ENCODE measurements at regions not wholly inside any gene's neighbourhood (a gene's known extent, or its start where the extent isn't known, plus 50 kb on each side); places are given as distances from the start of the nearest gene placed in this dataset.

DNA sequence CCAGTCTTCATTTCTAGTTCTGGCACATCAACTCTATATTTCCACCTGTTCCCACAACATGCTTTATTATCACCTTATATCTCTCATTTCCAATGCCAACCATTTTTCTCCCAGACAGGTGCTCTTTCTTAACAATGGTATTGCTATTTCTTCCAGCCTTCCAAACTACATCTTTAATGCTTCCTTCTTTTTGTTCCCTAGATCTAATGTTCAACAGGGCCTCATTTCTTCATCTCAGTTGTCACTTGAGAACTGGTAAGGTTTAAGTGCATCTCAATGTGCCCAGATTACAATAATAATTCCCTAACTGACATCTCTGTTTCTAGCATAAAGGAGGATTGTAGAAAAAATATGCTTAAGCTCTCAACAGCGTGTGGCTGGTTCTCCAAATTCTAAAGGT lies 272.6 kb downstream of the COX7C start:
- Mint-ChIP-seq H3K4me1 (no peaks in the 10 kb centered on the region), H3K9me3 (no peaks in the 10 kb centered on the region), H3K36me3 (no peaks in the 10 kb centered on the region), H3K4me3 (no peak overlapping the region), H3K27ac (no peak overlapping the region), H3K27me3 (peaks cover 0 to 5% of the 10 kb centered on the region in 2 donors)
- Histone ChIP-seq H3K9me3 (ENCODE audit: control insufficient read depth in 1 of 2, low read length in 2 of 2) (no peaks in the 10 kb centered on the region), H3K36me3 (ENCODE audit: insufficient read depth, low read length) (no peaks in the 10 kb centered on the region), H3K4me1 (ENCODE audit: insufficient read depth, low read length) (no peaks in the 10 kb centered on the region), H3K4me3 (ENCODE audit: low read length in 2 of 2) (no peak overlapping the region), H3K27me3 (ENCODE audit: insufficient read depth, low read length) (no peaks in the 10 kb centered on the region), H3K27ac (ENCODE audit: low read depth, low read length) (no peak overlapping the region)
- intact Hi-C loops (cut with micrococcal nuclease) = no loop called here
- DNase-seq = no peak
- CTCF ChIA-PET (ENCODE audit: partially characterized antibody) = no interaction called here
- POLR2A ChIA-PET (ENCODE audit: partially characterized antibody) = no interaction called here

DNA sequence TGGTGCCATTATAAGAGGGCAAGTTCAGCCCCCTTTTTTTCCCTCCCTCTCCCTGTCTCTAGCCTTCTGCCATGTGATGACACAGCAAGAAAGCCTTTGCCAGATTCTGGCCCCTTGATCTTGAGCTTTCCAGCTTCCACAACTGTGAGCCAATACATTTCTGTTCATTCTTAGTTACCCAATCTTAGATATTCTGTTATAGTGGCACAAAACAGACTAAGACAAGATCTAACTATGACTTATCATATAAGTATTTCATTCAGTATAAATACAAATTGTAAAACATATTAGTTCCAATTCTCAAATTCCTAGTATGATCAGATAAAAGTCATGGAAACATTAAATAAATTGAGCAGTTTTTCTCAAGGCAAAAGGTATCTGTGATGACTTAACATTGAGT lies 276.3 kb downstream of the COX7C start:
- ChIA-PET POLR2A (ENCODE audit: partially characterized antibody) (no interaction called here), CTCF (ENCODE audit: partially characterized antibody) (no interaction called here)
- Histone ChIP-seq H3K9me3 (ENCODE audit: control insufficient read depth in 1 of 2, low read length in 2 of 2) (no peaks in the 10 kb centered on the region), H3K27me3 (ENCODE audit: insufficient read depth, low read length) (no peaks in the 10 kb centered on the region), H3K4me1 (ENCODE audit: insufficient read depth, low read length) (no peaks in the 10 kb centered on the region), H3K36me3 (ENCODE audit: insufficient read depth, low read length) (no peaks in the 10 kb centered on the region), H3K27ac (ENCODE audit: low read depth, low read length) (no peak overlapping the region), H3K4me3 (ENCODE audit: low read length in 2 of 2) (no peak overlapping the region)
- intact Hi-C loops (cut with micrococcal nuclease) = no loop called here
- H3K27ac Mint-ChIP-seq = peak overlapping the region in 1 of 7 donors; percentile 12
- peaks cover 2 to 4% of the 10 kb centered on the region in 2 donors for H3K27me3 Mint-ChIP-seq
- no peaks in the 10 kb centered on the region for H3K9me3 Mint-ChIP-seq
- no peaks in the 10 kb centered on the region for H3K36me3 Mint-ChIP-seq
- H3K4me3 Mint-ChIP-seq = no peak overlapping the region
- no peak for DNase-seq
- no peaks in the 10 kb centered on the region for H3K4me1 Mint-ChIP-seq

DNA sequence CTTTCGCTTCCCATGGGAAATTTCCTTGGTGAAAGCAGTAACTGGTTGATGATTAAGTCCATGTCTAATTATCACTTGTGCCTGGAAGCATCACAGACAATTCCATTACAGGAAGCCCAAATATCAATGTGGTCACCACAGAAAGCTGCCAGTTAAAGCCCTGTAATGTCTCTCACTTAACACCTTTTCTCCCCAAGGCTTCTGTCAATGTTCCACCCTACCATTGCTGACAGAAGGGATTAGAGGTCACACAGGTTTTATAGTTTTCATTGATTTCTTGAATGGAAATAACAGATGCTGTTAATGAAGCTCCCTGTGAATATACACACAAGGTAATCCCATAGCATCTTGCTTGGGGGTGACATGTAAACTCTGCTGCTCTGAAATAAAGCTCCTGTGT lies 279.2 kb downstream of the COX7C start:
- Mint-ChIP-seq H3K27me3 (peaks cover 9 to 11% of the 10 kb centered on the region in 2 donors), H3K36me3 (no peaks in the 10 kb centered on the region), H3K4me3 (no peak overlapping the region), H3K27ac (no peak overlapping the region), H3K9me3 (peaks cover 0 to 2% (median 0%) of the 10 kb centered on the region in 8 donors), H3K4me1 (no peaks in the 10 kb centered on the region)
- no peak overlapping the region for H3K27ac ChIP-seq (ENCODE audit: low read depth, low read length)
- intact Hi-C loops (cut with micrococcal nuclease) = no loop called here
- CTCF ChIA-PET (ENCODE audit: partially characterized antibody) = interaction anchor here (0.9 to 1.0 kb wide), 2 partner anchors 16 to 17 kb away, joined by 3 to 4 read pairs; no protein-coding TSS in a partner anchor
- no peak overlapping the region for H3K4me3 ChIP-seq (ENCODE audit: low read length in 2 of 2)
- H3K9me3 ChIP-seq (ENCODE audit: control insufficient read depth in 1 of 2, low read length in 2 of 2) = no peaks in the 10 kb centered on the region
- no peaks in the 10 kb centered on the region for H3K27me3 ChIP-seq (ENCODE audit: insufficient read depth, low read length)
- no peak for DNase-seq
- H3K4me1 ChIP-seq (ENCODE audit: insufficient read depth, low read length) = no peaks in the 10 kb centered on the region
- POLR2A ChIA-PET (ENCODE audit: partially characterized antibody) = no interaction called here
- no peaks in the 10 kb centered on the region for H3K36me3 ChIP-seq (ENCODE audit: insufficient read depth, low read length)

DNA sequence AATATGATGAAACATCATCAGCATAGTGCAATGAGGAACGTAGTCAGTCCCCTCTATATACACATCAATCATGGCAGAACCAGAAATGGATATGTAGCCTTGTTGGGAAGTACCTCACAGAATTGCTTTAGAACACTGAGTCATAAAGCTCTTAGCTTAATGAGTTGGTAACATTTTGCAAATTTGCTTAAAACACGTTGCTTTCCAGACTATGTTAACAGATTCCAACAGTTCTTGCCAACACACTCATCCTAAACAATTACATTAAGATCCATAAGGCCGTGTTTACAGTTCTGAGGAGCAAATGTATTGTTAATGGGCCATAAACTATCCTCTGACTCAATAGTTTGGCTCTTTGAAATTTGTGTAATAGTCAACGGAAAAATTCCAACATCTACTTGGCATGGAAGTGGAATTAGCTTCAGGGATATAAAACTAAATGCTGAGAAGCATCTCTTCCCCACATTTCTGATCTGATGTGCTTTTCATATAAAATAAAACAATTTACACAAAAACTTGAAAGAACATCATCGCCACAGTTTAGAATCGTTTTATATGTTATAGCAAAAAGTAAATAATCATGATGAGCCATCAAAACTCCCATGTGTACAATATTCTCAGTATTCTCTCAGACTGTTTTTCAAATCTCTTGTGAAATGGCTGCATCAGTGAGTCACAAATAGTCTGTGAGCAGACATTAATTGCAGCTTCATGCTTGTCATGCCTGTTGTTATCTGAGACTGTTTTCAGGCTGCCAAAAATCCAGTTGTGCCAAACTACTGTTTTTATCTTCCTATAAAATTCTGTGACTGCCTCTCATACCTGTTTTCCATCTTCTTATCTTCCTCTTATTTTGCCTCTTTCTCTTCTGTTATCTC lies 291.9 kb downstream of the COX7C start:
- Mint-ChIP-seq H3K4me1 (no peaks in the 10 kb centered on the region), H3K9me3 (no peaks in the 10 kb centered on the region), H3K27ac (no peak overlapping the region), H3K4me3 (no peak overlapping the region), H3K27me3 (peaks cover 3 to 5% of the 10 kb centered on the region in 2 donors), H3K36me3 (no peaks in the 10 kb centered on the region)
- ChIA-PET CTCF (ENCODE audit: partially characterized antibody) (no interaction called here), POLR2A (ENCODE audit: partially characterized antibody) (no interaction called here)
- Histone ChIP-seq H3K27ac (ENCODE audit: low read depth, low read length) (no peak overlapping the region), H3K4me1 (ENCODE audit: insufficient read depth, low read length) (no peaks in the 10 kb centered on the region), H3K9me3 (ENCODE audit: control insufficient read depth in 1 of 2, low read length in 2 of 2) (no peaks in the 10 kb centered on the region), H3K36me3 (ENCODE audit: insufficient read depth, low read length) (no peaks in the 10 kb centered on the region), H3K4me3 (ENCODE audit: low read length in 2 of 2) (no peak overlapping the region), H3K27me3 (ENCODE audit: insufficient read depth, low read length) (no peaks in the 10 kb centered on the region)
- intact Hi-C loops (cut with micrococcal nuclease) = no loop called here
- DNase-seq = no peak

DNA sequence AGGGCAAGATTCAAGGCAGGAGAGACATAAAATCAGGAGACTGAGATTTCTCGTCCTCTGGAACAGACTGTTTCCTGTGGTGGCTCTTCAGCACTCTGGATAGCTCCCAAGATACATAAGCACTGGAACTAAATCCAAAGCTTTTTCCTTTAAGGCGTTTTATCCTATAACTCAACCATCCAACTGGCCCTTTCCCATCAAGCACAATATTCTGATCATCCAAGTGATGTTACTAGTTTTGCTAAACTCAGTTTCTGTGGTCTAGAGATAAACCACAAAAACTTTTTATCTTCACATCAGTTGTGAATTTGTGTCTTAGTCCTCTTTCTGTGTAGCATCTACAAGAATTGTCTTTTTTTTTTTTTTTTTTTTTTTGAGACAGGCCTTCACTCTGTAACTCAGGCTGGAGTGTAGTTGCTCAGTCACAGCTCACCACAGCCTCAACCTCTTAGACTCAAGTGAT lies 299.4 kb downstream of the COX7C start:
- DNase-seq = peak in 4 of 5 donors; percentile 10 to 43 (median 42)
- POLR2A ChIA-PET (ENCODE audit: partially characterized antibody) = no interaction called here
- peaks cover 0 to 2% (median 0%) of the 10 kb centered on the region in 8 donors for H3K9me3 Mint-ChIP-seq
- H3K36me3 ChIP-seq (ENCODE audit: insufficient read depth, low read length) = no peaks in the 10 kb centered on the region
- H3K27ac ChIP-seq (ENCODE audit: low read depth, low read length) = no peak overlapping the region
- intact Hi-C loops (cut with micrococcal nuclease) = no loop called here
- H3K9me3 ChIP-seq (ENCODE audit: control insufficient read depth in 1 of 2, low read length in 2 of 2) = no peaks in the 10 kb centered on the region
- no peaks in the 10 kb centered on the region for H3K27me3 ChIP-seq (ENCODE audit: insufficient read depth, low read length)
- CTCF ChIA-PET (ENCODE audit: partially characterized antibody) = interaction anchor here (0.6 to 1.1 kb wide), 2 partner anchors 51 to 451 kb away, joined by 3 to 4 read pairs; no protein-coding TSS in a partner anchor
- H3K27ac Mint-ChIP-seq = peak overlapping the region in 1 of 7 donors; percentile 3
- H3K4me3 ChIP-seq (ENCODE audit: low read length in 2 of 2) = no peak overlapping the region
- peaks cover 8 to 17% (median 10%) of the 10 kb centered on the region in 4 donors for H3K4me1 Mint-ChIP-seq
- H3K4me3 Mint-ChIP-seq = peak overlapping the region in 1 of 8 donors; percentile 31
- no peaks in the 10 kb centered on the region for H3K36me3 Mint-ChIP-seq
- H3K4me1 ChIP-seq (ENCODE audit: insufficient read depth, low read length) = peaks cover 5% of the 10 kb centered on the region
- H3K27me3 Mint-ChIP-seq = no peaks in the 10 kb centered on the region

DNA sequence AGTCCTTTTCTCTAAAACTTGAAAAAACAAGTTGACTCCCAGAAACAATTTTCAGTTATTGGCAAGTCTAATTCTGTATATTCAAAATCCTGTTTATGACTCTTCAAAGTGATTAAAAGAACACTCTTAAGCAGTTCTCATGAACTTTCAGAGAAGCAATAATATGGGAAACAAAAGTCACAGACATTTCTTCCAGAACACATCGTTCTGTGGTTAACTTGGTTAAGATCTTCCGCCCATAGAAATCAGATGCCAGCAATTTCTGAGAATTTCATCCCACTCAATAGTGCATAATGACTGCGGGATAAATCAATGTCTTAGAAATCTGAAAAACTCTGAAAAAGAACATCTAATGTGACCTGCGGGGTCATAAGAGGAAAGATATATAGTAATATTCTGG lies 300.5 kb downstream of the COX7C start:
- POLR2A ChIA-PET (ENCODE audit: partially characterized antibody) = no interaction called here
- Mint-ChIP-seq H3K27ac (peak overlapping the region in 1 of 7 donors; percentile 47), H3K36me3 (no peaks in the 10 kb centered on the region), H3K27me3 (no peaks in the 10 kb centered on the region), H3K4me1 (peaks cover 10 to 22% (median 13%) of the 10 kb centered on the region in 4 donors), H3K9me3 (peaks cover 0 to 2% (median 0%) of the 10 kb centered on the region in 8 donors), H3K4me3 (no peak overlapping the region)
- H3K9me3 ChIP-seq (ENCODE audit: control insufficient read depth in 1 of 2, low read length in 2 of 2) = no peaks in the 10 kb centered on the region
- no peak overlapping the region for H3K4me3 ChIP-seq (ENCODE audit: low read length in 2 of 2)
- no peaks in the 10 kb centered on the region for H3K27me3 ChIP-seq (ENCODE audit: insufficient read depth, low read length)
- DNase-seq = no peak
- no peaks in the 10 kb centered on the region for H3K36me3 ChIP-seq (ENCODE audit: insufficient read depth, low read length)
- peaks cover 5% of the 10 kb centered on the region for H3K4me1 ChIP-seq (ENCODE audit: insufficient read depth, low read length)
- intact Hi-C loops (cut with micrococcal nuclease) = no loop called here
- CTCF ChIA-PET (ENCODE audit: partially characterized antibody) = no interaction called here
- no peak overlapping the region for H3K27ac ChIP-seq (ENCODE audit: low read depth, low read length)

DNA sequence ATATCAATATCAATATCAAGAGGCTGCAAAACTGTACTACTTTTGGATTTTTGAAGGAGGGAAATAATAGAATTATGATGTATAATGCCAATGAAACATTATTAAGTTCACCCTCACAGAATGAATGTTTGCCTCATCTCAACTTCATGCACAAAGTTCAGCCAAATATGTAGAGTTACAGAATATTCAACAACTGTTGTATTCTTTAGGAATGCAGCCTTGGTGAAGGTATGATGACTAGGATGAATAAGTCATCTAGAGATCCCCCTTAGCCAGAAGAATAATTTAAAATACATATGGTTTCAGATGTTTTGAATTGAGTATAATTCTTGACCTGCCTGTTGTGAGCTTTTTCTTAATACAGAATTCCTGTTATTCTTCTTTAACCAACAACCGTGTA lies 308.3 kb downstream of the COX7C start:
- Mint-ChIP-seq H3K4me3 (no peak overlapping the region), H3K9me3 (peaks cover 0 to 2% (median 0%) of the 10 kb centered on the region in 8 donors), H3K27me3 (peaks cover 6 to 9% of the 10 kb centered on the region in 2 donors), H3K36me3 (no peaks in the 10 kb centered on the region), H3K27ac (no peak overlapping the region), H3K4me1 (peaks cover 0 to 6% (median 3%) of the 10 kb centered on the region in 4 donors)
- DNase-seq = no peak
- POLR2A ChIA-PET (ENCODE audit: partially characterized antibody) = no interaction called here
- Histone ChIP-seq H3K36me3 (ENCODE audit: insufficient read depth, low read length) (no peaks in the 10 kb centered on the region), H3K27me3 (ENCODE audit: insufficient read depth, low read length) (no peaks in the 10 kb centered on the region), H3K4me3 (ENCODE audit: low read length in 2 of 2) (no peak overlapping the region), H3K27ac (ENCODE audit: low read depth, low read length) (no peak overlapping the region), H3K4me1 (ENCODE audit: insufficient read depth, low read length) (no peaks in the 10 kb centered on the region), H3K9me3 (ENCODE audit: control insufficient read depth in 1 of 2, low read length in 2 of 2) (no peaks in the 10 kb centered on the region)
- CTCF ChIA-PET (ENCODE audit: partially characterized antibody) = no interaction called here
- intact Hi-C loops (cut with micrococcal nuclease) = no loop called here

All from CD4-positive, alpha-beta memory T cell (primary cell).